ENCODE measurements at regions not wholly inside any gene's neighbourhood (a gene's known extent, or its start where the extent isn't known, plus 50 kb on each side); places are given as distances from the start of the nearest gene placed in this dataset.

- TF ChIP-seq CTCF (IDR thresholded peaks at IDR 0.05; ENCODE audit: borderline replicate concordance, extremely low read depth, low read length, poor library complexity, severe bottlenecking) (no peak), EZH2 (IDR thresholded peaks at IDR 0.05; ENCODE audit: borderline replicate concordance, low read depth, low read length, severe bottlenecking) (no peak)
Observed at GRCh38 chr10:89114846-89115625, 92.1 kb downstream of the CH25H start.

All from DND-41 (cell line).